Keratinocyte (primary cell): ENCODE measurements at regions not wholly inside any gene's neighbourhood (a gene's known extent, or its start where the extent isn't known, plus 50 kb on each side); places are given as distances from the start of the nearest gene placed in this dataset.

Experiments
- DNase-seq: peaks from one replicate; pipeline ENCODE4 v3.0.0-alpha.2; 2011; ENCODE audit warnings: low read depth, missing footprints, low spot score
- FAIRE-seq: peaks from 2 replicates; lab custom pipeline; 2011; peaks lifted over from hg19 to GRCh38; lab: Jason Lieb, UNC
- H2AFZ ChIP-seq: 2 replicates; pipeline ENCODE4 v1.6.0; 2012; ENCODE audit warnings: low read length, control low read depth, inconsistent platforms; ENCODE audit not compliant: control insufficient read depth
- H3K27ac ChIP-seq: 2 replicates; pipeline ENCODE4 v1.5.1; 2011; ENCODE audit warnings: low read length; ENCODE audit not compliant: control insufficient read depth, insufficient read depth
- H3K27me3 ChIP-seq: 3 replicates; pipeline ENCODE4 v1.6.0; 2011; ENCODE audit warnings: low read length; ENCODE audit not compliant: control insufficient read depth, insufficient read depth; ENCODE audit errors: extremely low read depth
- H3K36me3 ChIP-seq, 2 experiments: 2 replicates in 1 of 2; 3 replicates in 1 of 2; pipeline ENCODE4 v1.5.1; 2011; ENCODE audit warnings: low read length in 2 of 2, mild to moderate bottlenecking in 1 of 2; ENCODE audit not compliant: control insufficient read depth in 2 of 2, insufficient read depth in 2 of 2; ENCODE audit errors: extremely low read depth in 1 of 2
- H3K4me1 ChIP-seq: 3 replicates; pipeline ENCODE4 v1.5.1; 2011; ENCODE audit warnings: low read length; ENCODE audit not compliant: control insufficient read depth, insufficient read depth; ENCODE audit errors: extremely low read depth
- H3K4me2 ChIP-seq: 3 replicates; pipeline ENCODE4 v1.6.0; 2011; ENCODE audit warnings: low read depth, low read length; ENCODE audit not compliant: control insufficient read depth, insufficient read depth; ENCODE audit errors: extremely low read depth
- H3K4me3 ChIP-seq, 3 experiments: fragments of 200-600 bp in 1 of 3; sonication (generic) in 1 of 3; 2 replicates in 2 of 3; 3 replicates in 1 of 3; pipeline ENCODE4 v1.5.1; 2011 to 2016; ENCODE audit warnings: low read length in 3 of 3, mild to moderate bottlenecking in 3 of 3, control low read depth in 2 of 3, inconsistent platforms in 1 of 3, low read depth in 1 of 3, mixed read lengths in 1 of 3, mixed run types in 1 of 3, moderate library complexity in 1 of 3; ENCODE audit not compliant: control insufficient read depth in 2 of 3, insufficient read depth in 2 of 3; ENCODE audit errors: extremely low read depth in 1 of 3
- H3K79me2 ChIP-seq: 2 replicates; pipeline ENCODE4 v1.6.0; 2012; ENCODE audit warnings: low read length; ENCODE audit not compliant: control insufficient read depth, insufficient read depth
- H3K9ac ChIP-seq: 3 replicates; pipeline ENCODE4 v1.6.0; 2011; ENCODE audit warnings: low read length; ENCODE audit not compliant: control insufficient read depth, insufficient read depth; ENCODE audit errors: extremely low read depth
- H3K9me1 ChIP-seq: 3 replicates; pipeline ENCODE4 v1.6.0; 2011; ENCODE audit warnings: low read length; ENCODE audit not compliant: control insufficient read depth, insufficient read depth; ENCODE audit errors: extremely low read depth
- H3K9me3 ChIP-seq: 2 replicates; pipeline ENCODE4 v1.5.1; 2012; ENCODE audit warnings: low read depth, low read length; ENCODE audit not compliant: control insufficient read depth
- H4K20me1 ChIP-seq: 3 replicates; pipeline ENCODE4 v1.6.0; 2011; ENCODE audit warnings: low read length; ENCODE audit not compliant: control insufficient read depth, insufficient read depth; ENCODE audit errors: extremely low read depth
- EZH2 ChIP-seq: IDR thresholded peaks from one replicate; pipeline ENCODE4 v1.6.1; 2012; ENCODE audit warnings: inconsistent platforms, mild to moderate bottlenecking, low read length, moderate library complexity
- dilution Hi-C: fragments of 300-500 bp; cut with MboI; formaldehyde crosslinking; loops from one replicate; pipeline ENCODE4 v1.7.0; 2020; ENCODE audit warnings: low sequenced_read_pairs; ENCODE audit not compliant: extremely low pct_ligation_motif_present
- TF ChIP-seq, protein P1 (sequence below), 3 experiments: IDR thresholded peaks in 1 of 3; conservative IDR thresholded peaks in 1 of 3; optimal IDR thresholded peaks in 1 of 3; 2 replicates in 2 of 3; 3 replicates in 1 of 3; pipeline versions ENCODE3 to v1.5.1; 2011; ENCODE audit warnings: low read length in 3 of 3, mild to moderate bottlenecking in 3 of 3, moderate library complexity in 2 of 3, control low read depth in 1 of 3, inconsistent platforms in 1 of 3; ENCODE audit not compliant: insufficient read depth in 2 of 3; ENCODE audit errors: extremely low read depth in 1 of 3

GRCh38 chr13:73782450-73783449 is 351.5 kb downstream of the KLF12 start:
- H3K27me3 ChIP-seq, result no peaks in the 10 kb centered on the region
- no peaks in the 10 kb centered on the region for H3K9me1 ChIP-seq
- FAIRE-seq (no peak), DNase-seq (no peak)
- no peak overlapping the region for H2AFZ ChIP-seq
- no peak overlapping the region for H3K27ac ChIP-seq
- no peaks in the 10 kb centered on the region for H3K79me2 ChIP-seq
- no peak overlapping the region for H3K9ac ChIP-seq
- H3K4me3 ChIP-seq, result no peak overlapping the region
- no peaks in the 10 kb centered on the region for H3K36me3 ChIP-seq
- no peaks in the 10 kb centered on the region for H3K9me3 ChIP-seq
- dilution Hi-C loops, result no loop called here
- TF ChIP-seq, protein P1, sequence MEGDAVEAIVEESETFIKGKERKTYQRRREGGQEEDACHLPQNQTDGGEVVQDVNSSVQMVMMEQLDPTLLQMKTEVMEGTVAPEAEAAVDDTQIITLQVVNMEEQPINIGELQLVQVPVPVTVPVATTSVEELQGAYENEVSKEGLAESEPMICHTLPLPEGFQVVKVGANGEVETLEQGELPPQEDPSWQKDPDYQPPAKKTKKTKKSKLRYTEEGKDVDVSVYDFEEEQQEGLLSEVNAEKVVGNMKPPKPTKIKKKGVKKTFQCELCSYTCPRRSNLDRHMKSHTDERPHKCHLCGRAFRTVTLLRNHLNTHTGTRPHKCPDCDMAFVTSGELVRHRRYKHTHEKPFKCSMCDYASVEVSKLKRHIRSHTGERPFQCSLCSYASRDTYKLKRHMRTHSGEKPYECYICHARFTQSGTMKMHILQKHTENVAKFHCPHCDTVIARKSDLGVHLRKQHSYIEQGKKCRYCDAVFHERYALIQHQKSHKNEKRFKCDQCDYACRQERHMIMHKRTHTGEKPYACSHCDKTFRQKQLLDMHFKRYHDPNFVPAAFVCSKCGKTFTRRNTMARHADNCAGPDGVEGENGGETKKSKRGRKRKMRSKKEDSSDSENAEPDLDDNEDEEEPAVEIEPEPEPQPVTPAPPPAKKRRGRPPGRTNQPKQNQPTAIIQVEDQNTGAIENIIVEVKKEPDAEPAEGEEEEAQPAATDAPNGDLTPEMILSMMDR (optimal IDR thresholded peaks at IDR 0.05 in 1 of 3, IDR thresholded peaks at IDR 0.05 in 1 of 3, conservative IDR thresholded peaks at IDR 0.05 in 1 of 3; ENCODE audit: extremely low read depth in 1 of 3, insufficient read depth in 2 of 3, low read length in 3 of 3), result no peak
- TF ChIP-seq EZH2, result no peak
- H4K20me1 ChIP-seq, result no peaks in the 10 kb centered on the region
- H3K4me2 ChIP-seq, result no peak overlapping the region
- H3K4me1 ChIP-seq, result no peaks in the 10 kb centered on the region

- Histone ChIP-seq H3K4me3 (no peak overlapping the region), H3K9ac (no peak overlapping the region), H4K20me1 (no peaks in the 10 kb centered on the region), H3K27ac (no peak overlapping the region), H3K9me3 (no peaks in the 10 kb centered on the region), H3K4me2 (no peak overlapping the region), H3K4me1 (no peaks in the 10 kb centered on the region), H3K79me2 (no peaks in the 10 kb centered on the region), H3K36me3 (no peaks in the 10 kb centered on the region), H3K27me3 (no peaks in the 10 kb centered on the region), H3K9me1 (no peaks in the 10 kb centered on the region), H2AFZ (no peak overlapping the region)
- DNase-seq (no peak), FAIRE-seq (no peak)
- dilution Hi-C loops, result no loop called here
- no peak for TF ChIP-seq EZH2
- TF ChIP-seq, protein P1 (optimal IDR thresholded peaks at IDR 0.05 in 1 of 3, IDR thresholded peaks at IDR 0.05 in 1 of 3, conservative IDR thresholded peaks at IDR 0.05 in 1 of 3; ENCODE audit: extremely low read depth in 1 of 3, insufficient read depth in 2 of 3, low read length in 3 of 3), result no peak
Measured at GRCh38 chr13:73781384-73781783, 352.8 kb downstream of the KLF12 start.
